Stimulated activated naive CD4-positive, alpha-beta T cell treated with Interleukin-2 at 50 U/mL for 16 hours (primary cell): ENCODE measurements at regions not wholly inside any gene's neighbourhood (a gene's known extent, or its start where the extent isn't known, plus 50 kb on each side); places are given as distances from the start of the nearest gene placed in this dataset.

Source experiments
- DNase-seq: peaks from one replicate; lab custom pipeline; 2025; lab: John Stamatoyannopoulos, UW

DNA sequence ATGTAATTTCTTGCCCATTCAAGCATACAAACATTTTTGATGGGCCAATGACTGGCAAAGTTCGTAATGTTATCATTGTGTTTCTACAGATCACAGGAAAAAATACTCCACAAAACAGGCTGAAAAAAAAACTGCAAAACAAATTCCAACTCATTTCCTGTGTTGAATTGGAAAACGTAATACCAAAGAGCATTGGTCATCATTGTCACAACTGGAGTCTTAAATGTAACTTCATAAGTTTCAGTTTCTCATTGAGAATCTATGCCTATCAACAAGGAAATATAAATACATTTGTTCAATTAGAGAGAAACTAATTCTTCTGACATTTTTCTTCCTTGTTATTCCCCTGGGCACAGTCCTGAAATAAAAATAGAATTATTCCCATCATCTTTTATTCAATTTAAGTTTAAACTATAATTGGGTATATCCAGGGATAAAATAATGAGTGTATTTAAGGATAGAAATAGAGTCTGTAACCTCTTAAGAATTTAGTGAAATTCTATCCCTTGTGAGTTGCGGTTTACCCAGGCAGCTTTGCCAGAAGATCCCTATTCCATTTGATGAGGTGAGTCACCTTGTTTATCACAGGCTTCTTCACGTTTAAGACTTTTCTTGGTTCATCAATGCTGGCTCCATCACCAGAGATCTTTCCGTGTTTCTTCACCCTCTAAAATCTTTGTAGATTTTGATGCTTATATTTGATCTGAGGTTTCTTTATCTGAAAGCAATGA lies 112.7 kb upstream of the ITGA1 start:
- DNase-seq: no peak

DNA sequence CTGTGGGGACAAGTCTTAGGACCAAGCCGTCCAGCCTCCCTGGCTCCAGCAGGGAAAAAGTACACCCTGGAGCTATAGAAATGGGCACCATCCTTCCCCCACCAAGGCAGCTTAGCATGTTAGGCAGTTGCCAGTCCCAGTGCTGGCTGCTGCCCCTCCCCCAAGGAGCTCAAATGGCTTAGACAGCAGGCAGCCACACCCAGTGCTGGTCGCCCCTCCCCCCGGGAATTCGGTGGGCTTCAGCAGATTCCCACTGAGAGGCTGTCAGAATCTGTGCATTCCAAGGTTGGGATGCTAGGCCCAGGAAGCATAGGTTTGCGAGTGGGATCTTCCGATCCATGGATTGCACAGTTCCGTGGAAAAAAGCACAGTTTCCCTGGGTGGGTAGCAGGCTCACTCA lies 105.2 kb upstream of the ITGA1 start:
- no peak for DNase-seq

DNA sequence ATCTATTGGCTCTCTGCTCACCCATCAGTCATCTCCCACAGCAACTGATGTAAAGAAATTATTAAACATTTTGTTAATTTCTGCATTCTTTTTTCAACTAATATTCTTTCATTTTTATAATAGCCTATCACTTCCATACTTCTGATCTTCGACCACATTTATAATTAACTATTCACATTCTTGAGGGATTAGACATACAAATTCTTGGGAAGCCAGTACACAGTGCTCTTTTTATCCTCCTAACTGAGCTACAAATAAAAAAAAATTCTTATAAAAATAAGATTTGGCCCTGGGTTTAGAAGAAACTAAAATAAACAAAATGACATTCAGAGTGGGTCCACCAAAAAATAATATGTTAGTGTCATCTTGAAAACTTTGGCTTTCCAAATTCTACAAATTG lies 103.7 kb upstream of the ITGA1 start:
- DNase-seq: no peak

GRCh38 chr5:52685566-52685965 lies 102.2 kb upstream of the ITGA1 start:
- DNase-seq: no peak

- DNase-seq: no peak
These were observed 101.7 kb upstream of the ITGA1 start for GRCh38 chr5:52685971-52686370.

DNA sequence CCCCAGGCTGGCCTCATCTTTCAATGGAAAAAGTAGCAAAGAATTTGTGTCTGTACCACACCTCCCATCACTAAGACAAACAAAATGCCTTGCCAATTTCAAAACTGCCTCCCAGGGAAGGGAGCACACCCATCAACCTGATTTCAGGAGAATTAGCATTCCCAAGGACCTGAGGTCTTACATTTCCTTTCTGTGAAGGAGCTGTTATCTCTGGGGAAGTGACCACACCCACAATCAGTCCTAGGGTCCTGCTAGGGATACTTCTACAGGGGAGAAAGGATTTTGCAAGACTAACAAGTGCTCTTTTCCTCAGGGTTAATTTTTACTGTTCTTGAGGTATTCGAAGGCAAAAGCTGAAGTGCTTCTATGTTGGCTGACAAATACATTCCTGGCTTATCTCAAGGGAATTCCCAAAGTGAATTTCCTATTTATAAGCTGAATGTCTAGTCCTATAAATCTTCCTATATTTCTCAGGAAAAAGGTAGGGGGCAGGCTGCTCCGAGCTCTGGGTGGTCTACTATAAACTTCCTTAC lies 97.4 kb upstream of the ITGA1 start:
- DNase-seq: no peak

- no peak for DNase-seq
These were observed 95.7 kb upstream of the ITGA1 start for GRCh38 chr5:52692039-52692438.

GRCh38 chr5:52692606-52693005 lies 95.1 kb upstream of the ITGA1 start:
- DNase-seq: no peak

DNA sequence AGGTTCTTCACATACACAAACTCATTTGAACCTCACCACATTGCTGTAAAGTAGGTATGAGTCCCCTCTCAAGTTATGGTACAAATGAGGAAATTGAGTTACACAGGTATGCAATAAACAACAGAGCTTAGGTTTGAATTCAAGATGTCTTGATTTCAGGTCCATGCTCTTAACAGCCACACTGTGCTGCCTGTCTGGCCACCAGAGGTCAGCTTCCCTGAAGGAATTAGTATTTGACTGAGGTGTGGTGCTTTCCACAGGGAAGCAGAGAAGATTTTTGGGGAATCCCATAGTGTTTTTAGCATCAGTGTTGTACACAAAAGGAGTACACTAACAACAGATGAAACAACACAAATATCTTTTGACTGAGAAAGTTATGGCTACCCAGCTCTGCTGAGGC lies 94.4 kb upstream of the ITGA1 start:
- peak; percentile 10 for DNase-seq

DNA sequence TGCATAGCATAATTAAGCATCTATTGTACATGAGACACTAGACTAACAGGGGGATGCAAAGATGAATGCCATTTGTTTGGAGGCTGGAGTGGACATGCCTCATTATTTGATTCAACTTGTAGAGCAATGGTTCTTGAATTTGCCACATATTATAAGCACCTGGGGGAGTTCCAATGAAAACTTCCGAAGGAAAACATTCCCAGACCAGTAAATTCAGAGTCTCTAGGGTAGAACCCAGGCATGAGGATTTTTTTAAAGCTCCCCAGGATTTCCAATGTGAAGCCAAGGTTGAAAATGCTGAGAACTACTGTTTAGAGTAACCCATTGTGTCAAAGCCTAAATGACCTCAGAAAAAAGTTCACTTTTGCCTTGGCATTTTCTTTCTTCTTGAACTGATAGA lies 93.9 kb upstream of the ITGA1 start:
- DNase-seq: no peak

DNA sequence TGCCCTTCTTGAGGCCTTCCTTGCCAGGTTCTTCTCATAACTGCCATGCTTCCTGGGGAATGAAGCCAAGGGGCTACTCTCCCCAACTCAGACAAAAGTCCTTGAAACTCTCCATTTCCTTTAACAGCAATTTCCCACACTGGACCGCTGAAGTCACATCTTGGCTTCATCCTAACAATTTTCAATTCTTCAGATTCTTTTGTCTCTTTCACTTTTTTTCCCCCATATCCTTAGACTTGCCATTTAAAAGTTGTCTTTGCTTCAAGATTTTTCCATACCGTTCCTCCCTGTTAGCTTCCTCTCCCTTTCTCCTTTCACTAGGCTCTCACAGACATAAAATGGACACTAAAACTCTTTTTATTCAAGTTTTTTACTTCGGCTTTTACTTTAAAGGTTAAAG lies 93.1 kb upstream of the ITGA1 start:
- no peak for DNase-seq

- DNase-seq: no peak
These were observed 84.8 kb upstream of the ITGA1 start for GRCh38 chr5:52702877-52703276.

DNA sequence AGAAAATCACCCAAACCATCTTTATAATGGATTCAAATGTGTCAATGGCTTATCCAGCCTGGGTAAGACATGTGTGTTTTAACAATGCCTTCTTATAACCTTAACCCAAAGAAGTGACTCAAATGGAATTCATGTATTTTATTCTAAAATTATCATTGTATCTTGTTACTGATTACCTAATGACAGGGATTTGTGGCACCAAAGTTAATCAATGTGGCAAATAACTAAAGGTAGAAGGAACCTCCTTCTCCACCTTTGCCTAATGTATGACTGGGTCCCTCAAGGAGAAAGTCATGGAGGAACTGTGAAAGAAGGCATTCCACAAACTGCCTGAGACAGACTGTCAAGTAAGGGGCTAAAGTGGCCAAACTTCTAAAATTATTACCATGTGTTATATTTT lies 84.4 kb upstream of the ITGA1 start:
- no peak for DNase-seq

DNA sequence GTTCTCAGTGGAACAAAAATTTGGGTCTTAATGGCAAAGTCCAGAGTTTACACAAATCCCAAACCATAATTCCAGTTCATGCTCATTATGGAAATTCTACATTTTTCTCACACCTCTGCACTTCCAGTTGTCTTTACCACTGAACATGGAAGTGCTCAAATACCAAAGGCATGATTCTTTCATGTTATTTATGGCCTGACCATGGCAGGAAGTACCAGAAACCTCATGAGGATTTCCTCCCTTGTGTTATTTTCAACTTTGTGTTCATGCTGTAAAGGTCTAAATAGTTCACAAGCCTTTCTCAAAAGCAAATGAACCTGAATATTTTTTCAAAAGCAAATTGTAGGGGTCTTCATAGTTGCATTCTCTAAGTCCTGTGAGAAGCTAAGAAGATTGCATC lies 82.0 kb upstream of the ITGA1 start:
- no peak for DNase-seq

- no peak for DNase-seq
These were observed 80.9 kb upstream of the ITGA1 start for GRCh38 chr5:52706775-52707174.

- no peak for DNase-seq
These were observed 80.1 kb upstream of the ITGA1 start for GRCh38 chr5:52707616-52708015.

DNA sequence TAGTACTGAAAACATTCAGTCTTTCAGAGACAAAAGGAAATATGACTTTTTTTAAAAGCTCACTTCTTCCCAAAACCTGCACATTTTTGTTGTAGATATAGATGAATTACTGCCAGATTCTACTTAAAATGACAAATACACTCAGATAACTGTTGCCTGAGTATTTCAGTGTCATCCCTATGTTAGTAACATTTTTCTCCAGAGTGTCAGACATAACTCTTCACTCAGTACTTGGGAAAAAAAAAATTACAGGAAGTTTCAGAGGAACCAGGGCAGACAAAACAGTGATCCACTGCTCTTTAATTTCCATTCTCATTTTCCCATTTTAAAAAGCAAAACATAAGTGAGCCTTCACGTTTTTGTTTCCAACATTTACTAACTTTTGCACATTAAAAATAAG lies 79.3 kb upstream of the ITGA1 start:
- DNase-seq: no peak

DNA sequence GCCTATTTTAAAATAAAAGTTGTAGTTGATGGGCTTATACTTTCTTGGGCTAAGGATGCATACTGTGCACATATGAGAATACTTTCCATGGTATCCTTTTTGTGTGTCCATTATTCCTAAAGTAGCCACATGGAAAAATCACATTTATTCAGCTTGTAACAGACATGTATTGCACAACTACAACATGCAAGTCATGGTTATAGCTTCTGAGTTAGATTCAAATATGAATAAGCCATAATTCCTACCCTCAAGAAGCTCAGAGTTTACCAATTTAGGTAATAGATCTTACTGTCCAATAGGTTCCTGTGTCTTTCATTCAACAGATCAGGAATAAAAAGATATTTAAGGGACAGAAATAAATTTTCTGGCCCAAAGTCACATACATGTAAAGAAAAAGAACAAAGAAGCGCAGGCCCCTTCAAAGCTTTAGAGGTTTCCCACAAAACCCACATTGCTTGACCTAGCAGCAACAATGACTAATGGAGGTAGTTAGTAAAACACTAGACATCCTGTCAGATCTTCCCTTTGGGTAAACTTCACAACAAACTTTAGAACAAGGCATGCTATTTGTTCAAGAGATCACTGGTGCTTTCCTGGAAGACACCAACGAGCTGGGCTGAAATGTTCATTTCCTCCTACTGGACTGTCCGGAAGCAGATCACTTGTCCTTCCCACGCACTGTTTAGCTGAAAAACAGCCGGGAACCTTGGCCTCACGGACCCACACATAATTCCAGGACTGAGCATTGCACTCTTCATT lies 78.4 kb upstream of the ITGA1 start:
- no peak for DNase-seq

DNA sequence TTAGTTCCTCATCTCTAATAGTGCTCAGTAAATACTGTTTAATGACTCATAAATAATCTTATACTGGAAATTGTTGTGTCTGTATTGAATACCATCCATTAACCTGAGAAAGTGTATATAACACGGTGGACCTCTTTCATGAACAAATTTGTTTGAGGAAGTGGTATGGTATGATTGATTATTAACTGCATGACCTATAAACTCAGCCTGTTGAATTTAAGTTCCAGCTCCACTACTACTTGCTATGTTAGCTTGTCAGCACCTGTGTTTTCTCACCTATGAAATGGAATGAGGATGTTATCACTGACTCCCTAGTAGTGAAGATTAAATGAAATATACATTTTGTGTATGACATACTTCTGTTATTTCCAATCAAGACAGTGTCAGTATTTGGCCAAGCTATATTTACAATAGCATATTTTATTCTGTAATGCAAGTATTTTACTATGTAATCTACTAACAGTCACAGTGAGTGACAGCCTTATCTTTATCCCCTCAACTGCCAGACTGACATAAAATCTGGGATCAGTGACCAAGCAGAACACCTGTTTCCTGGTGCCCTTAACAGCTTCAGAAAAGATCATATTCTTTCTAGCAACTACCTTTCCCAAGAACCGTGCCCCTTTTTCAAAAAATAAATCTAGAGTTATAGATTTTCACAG lies 77.3 kb upstream of the ITGA1 start:
- DNase-seq: no peak

GRCh38 chr5:52710972-52711596 lies 76.6 kb upstream of the ITGA1 start:
- DNase-seq: no peak

- no peak for DNase-seq
These were observed 75.4 kb upstream of the ITGA1 start for GRCh38 chr5:52712354-52712753.

DNA sequence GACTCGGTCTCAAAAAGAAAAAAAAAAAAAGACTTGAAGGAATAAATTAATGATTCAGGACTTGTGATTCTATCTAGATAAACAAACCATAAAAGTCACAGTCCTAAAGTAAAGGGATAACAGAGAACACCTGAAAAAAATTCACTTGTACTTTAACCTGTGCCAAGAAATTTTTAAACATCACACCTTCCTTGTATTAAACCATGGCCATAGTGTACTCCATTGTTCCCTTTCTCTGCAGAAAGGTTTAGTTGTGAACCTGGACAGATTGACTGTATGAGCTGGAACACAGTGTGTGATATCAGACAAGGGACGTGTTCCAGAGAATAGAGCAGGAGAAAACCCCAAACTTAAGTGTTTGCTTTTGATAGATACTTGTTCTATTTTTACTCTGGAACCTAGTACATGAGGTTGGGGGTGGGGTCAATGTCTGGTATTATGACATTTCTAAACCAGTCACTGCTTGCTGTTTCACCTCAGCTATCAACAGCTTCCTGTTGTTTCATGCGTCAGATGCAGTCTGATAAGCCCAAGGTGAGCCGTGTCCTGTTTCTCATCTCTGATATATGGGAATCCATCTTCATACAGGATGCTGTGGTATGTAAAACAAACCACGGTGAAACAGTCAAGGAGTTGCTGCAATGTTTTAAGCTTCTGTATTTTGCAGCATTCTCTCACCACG lies 62.5 kb upstream of the ITGA1 start:
- peak; percentile 19 for DNase-seq
